DND-41 (cell line): ENCODE measurements at regions not wholly inside any gene's neighbourhood (a gene's known extent, or its start where the extent isn't known, plus 50 kb on each side); places are given as distances from the start of the nearest gene placed in this dataset.

Source experiments
- EZH2 ChIP-seq: IDR thresholded peaks from 3 replicates; pipeline ENCODE4 v1.6.1; 2012; ENCODE audit warnings: borderline replicate concordance, low read depth, mild to moderate bottlenecking, moderate library complexity, low read length, inconsistent platforms; ENCODE audit not compliant: severe bottlenecking
- TF ChIP-seq, protein P1 (sequence below): IDR thresholded peaks from 2 replicates; pipeline ENCODE4 v1.5.1; 2012; ENCODE audit warnings: borderline replicate concordance, low read length, moderate library complexity, mild to moderate bottlenecking; ENCODE audit not compliant: poor library complexity, severe bottlenecking; ENCODE audit errors: extremely low read depth

- TF ChIP-seq, protein P1, sequence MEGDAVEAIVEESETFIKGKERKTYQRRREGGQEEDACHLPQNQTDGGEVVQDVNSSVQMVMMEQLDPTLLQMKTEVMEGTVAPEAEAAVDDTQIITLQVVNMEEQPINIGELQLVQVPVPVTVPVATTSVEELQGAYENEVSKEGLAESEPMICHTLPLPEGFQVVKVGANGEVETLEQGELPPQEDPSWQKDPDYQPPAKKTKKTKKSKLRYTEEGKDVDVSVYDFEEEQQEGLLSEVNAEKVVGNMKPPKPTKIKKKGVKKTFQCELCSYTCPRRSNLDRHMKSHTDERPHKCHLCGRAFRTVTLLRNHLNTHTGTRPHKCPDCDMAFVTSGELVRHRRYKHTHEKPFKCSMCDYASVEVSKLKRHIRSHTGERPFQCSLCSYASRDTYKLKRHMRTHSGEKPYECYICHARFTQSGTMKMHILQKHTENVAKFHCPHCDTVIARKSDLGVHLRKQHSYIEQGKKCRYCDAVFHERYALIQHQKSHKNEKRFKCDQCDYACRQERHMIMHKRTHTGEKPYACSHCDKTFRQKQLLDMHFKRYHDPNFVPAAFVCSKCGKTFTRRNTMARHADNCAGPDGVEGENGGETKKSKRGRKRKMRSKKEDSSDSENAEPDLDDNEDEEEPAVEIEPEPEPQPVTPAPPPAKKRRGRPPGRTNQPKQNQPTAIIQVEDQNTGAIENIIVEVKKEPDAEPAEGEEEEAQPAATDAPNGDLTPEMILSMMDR, result no peak
- TF ChIP-seq EZH2, result no peak
These were observed 873.1 kb upstream of the TMEM132C start for GRCh38 chr12:127393896-127394295.
